ENCODE measurements at regions not wholly inside any gene's neighbourhood (a gene's known extent, or its start where the extent isn't known, plus 50 kb on each side); places are given as distances from the start of the nearest gene placed in this dataset.

- no peak for FAIRE-seq
- 86% methylated on average over 3 of the region's 3 CpGs; no CpG with 5 or more reads in 1 of the 2 experiments for WGBS, 2 experiments (ENCODE audit: extremely low coverage in 1 of 2, insufficient coverage in 1 of 2, insufficient read length in 1 of 2, insufficient replicate concordance in 2 of 2, low coverage in 1 of 2, low lambda C conversion rate in 2 of 2, missing lambda C conversion rate in 1 of 2)
- Histone ChIP-seq H3K4me2 (ENCODE audit: insufficient read depth in 1 of 2, low read depth in 2 of 2, low read length in 2 of 2) (no peak overlapping the region), H3K4ac (replicated peaks; ENCODE audit: insufficient read length, low read depth, low read length) (no peak overlapping the region), H3K9ac (replicated peaks in 1 of 4; ENCODE audit: extremely low read depth in 1 of 4, low read depth in 3 of 4, low read length in 3 of 4) (no peak overlapping the region), H2AK5ac (ENCODE audit: low read depth, low read length) (no peak overlapping the region), H2BK5ac (ENCODE audit: low read depth, low read length) (no peak overlapping the region), H3K14ac (ENCODE audit: insufficient read length) (no peak overlapping the region), H2BK20ac (ENCODE audit: low read length) (no peak overlapping the region), H3K27ac (ENCODE audit: low read depth, low read length) (no peak overlapping the region), H3K23me2 (ENCODE audit: low read depth, low read length) (no peaks in the 10 kb centered on the region), H3K79me1 (ENCODE audit: low read depth, low read length) (no peaks in the 10 kb centered on the region), H4K20me1 (replicated peaks in 1 of 2; ENCODE audit: control insufficient read depth in 1 of 2, insufficient read depth in 2 of 2, low read length in 2 of 2) (no peaks in the 10 kb centered on the region), H3K23ac (ENCODE audit: insufficient read length) (no peak overlapping the region), H3K4me3 (ENCODE audit: extremely low read depth in 1 of 4, insufficient read depth in 2 of 4, low read depth in 3 of 4, low read length in 4 of 4) (no peak overlapping the region), H4K5ac (ENCODE audit: insufficient read length, low read depth, low read length) (no peak overlapping the region), H2AFZ (ENCODE audit: low read length) (no peak overlapping the region), H3K56ac (replicated peaks; ENCODE audit: insufficient read length, low read depth, low read length) (no peak overlapping the region), H2BK120ac (replicated peaks; ENCODE audit: low read depth, low read length) (no peak overlapping the region), H4K91ac (replicated peaks; ENCODE audit: insufficient read length, low read length) (no peak overlapping the region), H3K36me3 (ENCODE audit: control insufficient read depth in 2 of 4, insufficient read depth in 4 of 4, low read length in 3 of 4) (no peaks in the 10 kb centered on the region), H3K18ac (ENCODE audit: extremely low read depth, low read length) (no peak overlapping the region), H2BK12ac (ENCODE audit: low read depth, low read length) (no peak overlapping the region), H3K9me3 (ENCODE audit: insufficient read depth in 2 of 2, low read depth in 1 of 2, low read length in 1 of 2) (no peaks in the 10 kb centered on the region), H3K27me3 (replicated peaks in 1 of 4; ENCODE audit: control insufficient read depth in 3 of 4, extremely low read depth in 1 of 4, insufficient read depth in 3 of 4, low read length in 3 of 4) (no peaks in the 10 kb centered on the region), H3K4me1 (replicated peaks in 1 of 4; ENCODE audit: control insufficient read depth in 3 of 4, insufficient read depth in 4 of 4, low read length in 3 of 4) (no peaks in the 10 kb centered on the region), H2BK15ac (ENCODE audit: low read length) (no peak overlapping the region), H3K79me2 (ENCODE audit: control insufficient read depth in 1 of 2, insufficient read depth in 2 of 2, low read length in 2 of 2) (no peaks in the 10 kb centered on the region), H4K8ac (ENCODE audit: extremely low read depth, insufficient read depth, low read length) (no peak overlapping the region)
- ChIA-PET POLR2A (ENCODE audit: partially characterized antibody) (no interaction called here), CTCF (ENCODE audit: partially characterized antibody) (no interaction called here)
- no peak for DNase-seq (ENCODE audit: low read depth in 1 of 2, low spot score in 2 of 2)
- TF ChIP-seq E2F6 (IDR thresholded peaks at IDR 0.05) (no peak), GABPA (IDR thresholded peaks at IDR 0.05; ENCODE audit: borderline replicate concordance, insufficient read depth, low read length) (no peak), ATF3 (IDR thresholded peaks at IDR 0.05; ENCODE audit: insufficient read depth, low read depth, low read length) (no peak), SIRT6 (IDR thresholded peaks at IDR 0.05; ENCODE audit: low read length) (no peak), TCF12 (IDR thresholded peaks at IDR 0.05; ENCODE audit: low read depth, low read length) (no peak), YY1 (IDR thresholded peaks at IDR 0.05; ENCODE audit: low read depth, low read length) (no peak), RAD21 (IDR thresholded peaks at IDR 0.05 in 1 of 2, conservative IDR thresholded peaks at IDR 0.05 in 1 of 2; ENCODE audit: low read depth in 2 of 2, low read length in 2 of 2) (no peak), PHF8 (conservative IDR thresholded peaks at IDR 0.05; ENCODE audit: low read depth, low read length) (no peak), TEAD4 (IDR thresholded peaks at IDR 0.05; ENCODE audit: low read depth, low read length) (no peak), JUND (IDR thresholded peaks at IDR 0.05; ENCODE audit: low read length) (no peak), SP4 (IDR thresholded peaks at IDR 0.05; ENCODE audit: low read length) (no peak), RNF2 (IDR thresholded peaks at IDR 0.05; ENCODE audit: borderline replicate concordance, low read depth, low read length, missing control alignments, poor library complexity, severe bottlenecking) (no peak)
- TF ChIP-seq, protein P1, sequence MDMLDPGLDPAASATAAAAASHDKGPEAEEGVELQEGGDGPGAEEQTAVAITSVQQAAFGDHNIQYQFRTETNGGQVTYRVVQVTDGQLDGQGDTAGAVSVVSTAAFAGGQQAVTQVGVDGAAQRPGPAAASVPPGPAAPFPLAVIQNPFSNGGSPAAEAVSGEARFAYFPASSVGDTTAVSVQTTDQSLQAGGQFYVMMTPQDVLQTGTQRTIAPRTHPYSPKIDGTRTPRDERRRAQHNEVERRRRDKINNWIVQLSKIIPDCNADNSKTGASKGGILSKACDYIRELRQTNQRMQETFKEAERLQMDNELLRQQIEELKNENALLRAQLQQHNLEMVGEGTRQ (IDR thresholded peaks at IDR 0.05; ENCODE audit: low read length): no peak
These were observed 366.4 kb upstream of the FSIP2 start for GRCh38 chr2:185372188-185372587.

Data from H1 (cell line).